Bronchial epithelial cell (primary cell): ENCODE measurements at regions not wholly inside any gene's neighbourhood (a gene's known extent, or its start where the extent isn't known, plus 50 kb on each side); places are given as distances from the start of the nearest gene placed in this dataset.
A peak's percentile ranks its signal among the peaks of the same experiment; 100 is the strongest.

Source experiments
- DNase-seq: peaks from one replicate; pipeline ENCODE4 v3.0.0-alpha.2; 2010; ENCODE audit warnings: low read depth
- FAIRE-seq: peaks from 2 replicates; lab custom pipeline; 2011; peaks lifted over from hg19 to GRCh38; lab: Jason Lieb, UNC
- H3K27me3 ChIP-seq: 2 replicates; pipeline ENCODE4 v1.5.1; 2011; ENCODE audit warnings: low read length; ENCODE audit not compliant: control insufficient read depth, insufficient read depth
- H3K36me3 ChIP-seq: 2 replicates; pipeline ENCODE4 v1.5.1; 2011; ENCODE audit warnings: low read length; ENCODE audit not compliant: control insufficient read depth, insufficient read depth
- H3K4me3 ChIP-seq: 2 replicates; pipeline ENCODE4 v1.5.1; 2011; ENCODE audit warnings: mild to moderate bottlenecking, low read depth, low read length, control low read depth
- CTCF ChIP-seq: IDR thresholded peaks from 2 replicates; pipeline ENCODE4 v1.5.1; 2011; ENCODE audit warnings: mild to moderate bottlenecking, moderate library complexity, low read length, control low read depth, inconsistent platforms; ENCODE audit not compliant: insufficient read depth, severe bottlenecking

GRCh38 chr10:54985732-54986131, 184.7 kb upstream of the PCDH15 start:
- TF ChIP-seq CTCF = no peak
- DNase-seq (peak; percentile 22), FAIRE-seq (no peak)
- no peak overlapping the region for H3K4me3 ChIP-seq
- no peaks in the 10 kb centered on the region for H3K27me3 ChIP-seq
- H3K36me3 ChIP-seq = no peaks in the 10 kb centered on the region

- no peak for TF ChIP-seq CTCF
- Histone ChIP-seq H3K36me3 (no peaks in the 10 kb centered on the region), H3K4me3 (no peak overlapping the region), H3K27me3 (no peaks in the 10 kb centered on the region)
- DNase-seq (peak; percentile 41), FAIRE-seq (no peak)
These were observed 182.2 kb upstream of the PCDH15 start for GRCh38 chr10:54983255-54983654.

- H3K27me3 ChIP-seq = no peaks in the 10 kb centered on the region
- no peak overlapping the region for H3K4me3 ChIP-seq
- DNase-seq = no peak
- no peak for TF ChIP-seq CTCF
- FAIRE-seq = no peak
- H3K36me3 ChIP-seq = no peaks in the 10 kb centered on the region
These were observed 161.3 kb upstream of the PCDH15 start for GRCh38 chr10:54962134-54962900.

GRCh38 chr10:54961040-54961439, 160.0 kb upstream of the PCDH15 start:
- TF ChIP-seq CTCF = no peak
- no peak overlapping the region for H3K4me3 ChIP-seq
- DNase-seq = no peak

GRCh38 chr10:54958844-54959243, 157.8 kb upstream of the PCDH15 start:
- DNase-seq = peak; percentile 2
- TF ChIP-seq CTCF = no peak
- FAIRE-seq = no peak
- Histone ChIP-seq H3K27me3 (no peaks in the 10 kb centered on the region), H3K36me3 (no peaks in the 10 kb centered on the region), H3K4me3 (no peak overlapping the region)

More at GRCh38 chr10:54961040-54961439, 160.0 kb upstream of the PCDH15 start:
- H3K27me3 ChIP-seq = no peaks in the 10 kb centered on the region
- no peaks in the 10 kb centered on the region for H3K36me3 ChIP-seq
- FAIRE-seq = no peak

GRCh38 chr10:54947605-54948004, 146.6 kb upstream of the PCDH15 start:
- no peak overlapping the region for H3K4me3 ChIP-seq
- no peak for DNase-seq
- no peak for FAIRE-seq
- TF ChIP-seq CTCF = no peak
- H3K27me3 ChIP-seq = no peaks in the 10 kb centered on the region
- H3K36me3 ChIP-seq = no peaks in the 10 kb centered on the region
